SU-DHL-6 (cell line): ENCODE measurements at regions not wholly inside any gene's neighbourhood (a gene's known extent, or its start where the extent isn't known, plus 50 kb on each side); places are given as distances from the start of the nearest gene placed in this dataset.

Source experiments
- H2AFZ ChIP-seq: fragments of 200-600 bp; sonication (generic); 2 replicates; pipeline ENCODE4 v1.6.1; 2014; ENCODE audit warnings: low read depth, mild to moderate bottlenecking, moderate library complexity, mixed read lengths, antibody characterized with exemption, low read length; ENCODE audit not compliant: severe bottlenecking
- H3F3A ChIP-seq: fragments of 200-600 bp; shearing (Covaris generic); 2 replicates; pipeline ENCODE4 v1.6.0; 2016; ENCODE audit warnings: antibody characterized with exemption, mild to moderate bottlenecking; ENCODE audit not compliant: insufficient read depth
- H3K27ac ChIP-seq: fragments of 200-600 bp; sonication (generic); 2 replicates; pipeline ENCODE4 v1.5.1; 2016; ENCODE audit warnings: low read depth, mild to moderate bottlenecking, low read length, moderate library complexity, mixed read lengths
- H3K27me3 ChIP-seq: fragments of 200-600 bp; sonication (generic), shearing (Covaris generic); 2 replicates; pipeline ENCODE4 v1.6.0; 2014; ENCODE audit warnings: mild to moderate bottlenecking, low read length
- H3K36me3 ChIP-seq: fragments of 200-600 bp; sonication (generic); 2 replicates; pipeline ENCODE4 v1.6.1; 2014; ENCODE audit warnings: mild to moderate bottlenecking, low read length, mixed read lengths
- H3K4me2 ChIP-seq: fragments of 300-600, 200-600 bp; shearing (Covaris generic), sonication (generic); 2 replicates; pipeline ENCODE4 v1.6.0; 2014; ENCODE audit warnings: low read length, low read depth, mild to moderate bottlenecking; ENCODE audit not compliant: poor library complexity, severe bottlenecking
- H3K4me3 ChIP-seq: fragments of 200-600 bp; sonication (generic); 2 replicates; pipeline ENCODE4 v1.5.1; 2014; ENCODE audit warnings: antibody characterized with exemption, low read length, mild to moderate bottlenecking, mixed read lengths; ENCODE audit not compliant: insufficient read depth, poor library complexity, severe bottlenecking
- H3K79me2 ChIP-seq: fragments of 200-600 bp; sonication (generic); 2 replicates; pipeline ENCODE4 v1.6.1; 2014; ENCODE audit warnings: mild to moderate bottlenecking, low read length, moderate library complexity; ENCODE audit not compliant: insufficient read depth
- H3K9ac ChIP-seq: fragments of 200-600 bp; sonication (generic); 2 replicates; pipeline ENCODE4 v1.7.0; 2014; ENCODE audit warnings: mild to moderate bottlenecking, low read length
- H3K9me2 ChIP-seq: fragments of 200-600 bp; sonication (generic); replicated peaks from 2 replicates; pipeline ENCODE4 v1.6.1; 2014; ENCODE audit warnings: low read length; ENCODE audit not compliant: insufficient read depth
- H3K9me3 ChIP-seq: fragments of 200-600 bp; sonication (generic); 2 replicates; pipeline ENCODE4 v1.6.1; 2014; ENCODE audit warnings: low read length, mixed read lengths; ENCODE audit not compliant: insufficient read depth
- H4K20me1 ChIP-seq: fragments of 200-600 bp; sonication (generic); 2 replicates; pipeline ENCODE4 v1.6.1; 2014; ENCODE audit warnings: low read depth, mild to moderate bottlenecking, antibody characterized with exemption, low read length, moderate library complexity, mixed read lengths
- EZH2phosphoT487 ChIP-seq: fragments of 200-600 bp; sonication (generic), shearing (Covaris generic); conservative IDR thresholded peaks from 2 replicates; pipeline ENCODE4 v1.6.1; 2018; ENCODE audit warnings: mild to moderate bottlenecking, antibody characterized with exemption, low read length, moderate library complexity, mixed read lengths
- TF ChIP-seq, protein P1 (sequence below): fragments of 200-600 bp; sonication (generic); IDR thresholded peaks from one replicate; pipeline ENCODE4 v1.5.1; 2017; ENCODE audit warnings: antibody characterized with exemption, mild to moderate bottlenecking, low read length, moderate library complexity; ENCODE audit not compliant: insufficient read depth, poor library complexity, severe bottlenecking

DNA sequence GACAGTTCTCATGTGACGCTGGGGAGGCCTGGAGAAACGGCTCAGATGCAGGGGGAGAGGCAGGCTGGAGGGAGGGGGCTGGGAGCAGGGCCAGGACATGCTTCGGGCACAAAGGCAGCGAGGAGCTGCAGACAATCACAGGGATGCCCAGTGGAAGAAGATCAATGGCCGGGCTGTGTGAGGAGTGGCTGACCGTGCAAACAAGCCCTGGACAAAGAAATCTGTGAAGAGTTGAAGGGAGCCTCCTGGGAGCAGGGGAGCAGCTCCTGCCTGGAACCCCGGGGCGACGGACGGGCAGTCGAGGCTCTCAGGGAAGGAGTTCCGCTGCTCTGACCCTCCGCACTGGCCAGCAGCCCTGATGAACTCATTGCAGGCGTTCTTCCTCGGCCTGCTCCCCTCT is 126.7 kb upstream of the B3GAT1 start:
- Histone ChIP-seq H4K20me1 (no peaks in the 10 kb centered on the region), H3K27me3 (no peaks in the 10 kb centered on the region), H3K9me2 (no peaks in the 10 kb centered on the region), H3K79me2 (no peaks in the 10 kb centered on the region), H2AFZ (no peak overlapping the region), H3K4me3 (no peak overlapping the region), H3K4me2 (no peak overlapping the region), H3K27ac (no peak overlapping the region), H3F3A (no peaks in the 10 kb centered on the region), H3K36me3 (no peaks in the 10 kb centered on the region), H3K9me3 (no peaks in the 10 kb centered on the region), H3K9ac (no peak overlapping the region)
- no peak for TF ChIP-seq EZH2phosphoT487
- TF ChIP-seq, protein P1, sequence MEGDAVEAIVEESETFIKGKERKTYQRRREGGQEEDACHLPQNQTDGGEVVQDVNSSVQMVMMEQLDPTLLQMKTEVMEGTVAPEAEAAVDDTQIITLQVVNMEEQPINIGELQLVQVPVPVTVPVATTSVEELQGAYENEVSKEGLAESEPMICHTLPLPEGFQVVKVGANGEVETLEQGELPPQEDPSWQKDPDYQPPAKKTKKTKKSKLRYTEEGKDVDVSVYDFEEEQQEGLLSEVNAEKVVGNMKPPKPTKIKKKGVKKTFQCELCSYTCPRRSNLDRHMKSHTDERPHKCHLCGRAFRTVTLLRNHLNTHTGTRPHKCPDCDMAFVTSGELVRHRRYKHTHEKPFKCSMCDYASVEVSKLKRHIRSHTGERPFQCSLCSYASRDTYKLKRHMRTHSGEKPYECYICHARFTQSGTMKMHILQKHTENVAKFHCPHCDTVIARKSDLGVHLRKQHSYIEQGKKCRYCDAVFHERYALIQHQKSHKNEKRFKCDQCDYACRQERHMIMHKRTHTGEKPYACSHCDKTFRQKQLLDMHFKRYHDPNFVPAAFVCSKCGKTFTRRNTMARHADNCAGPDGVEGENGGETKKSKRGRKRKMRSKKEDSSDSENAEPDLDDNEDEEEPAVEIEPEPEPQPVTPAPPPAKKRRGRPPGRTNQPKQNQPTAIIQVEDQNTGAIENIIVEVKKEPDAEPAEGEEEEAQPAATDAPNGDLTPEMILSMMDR: no peak

DNA sequence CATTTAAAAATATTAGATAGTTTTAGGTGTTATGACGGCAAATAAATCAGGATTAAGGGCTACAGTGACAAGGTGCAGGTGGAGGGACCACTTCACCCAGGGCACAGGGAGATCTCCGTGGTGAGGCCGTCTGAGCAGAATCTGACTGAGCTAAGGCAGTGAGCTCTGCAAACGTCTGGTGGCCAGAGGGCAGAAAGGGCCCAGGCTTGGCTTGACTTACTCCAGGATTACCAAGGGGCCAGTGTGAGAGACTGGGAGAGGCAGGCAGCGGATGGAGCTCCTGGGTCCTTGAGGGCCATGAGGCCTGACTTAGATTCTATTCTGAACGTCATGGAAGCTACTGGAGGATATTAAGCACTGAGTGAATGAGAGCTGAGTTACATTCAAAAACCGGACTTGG is 125.9 kb upstream of the B3GAT1 start:
- Histone ChIP-seq H3K27me3 (no peaks in the 10 kb centered on the region), H3K9me2 (no peaks in the 10 kb centered on the region), H3K9ac (no peak overlapping the region), H3K4me2 (no peak overlapping the region), H3K36me3 (no peaks in the 10 kb centered on the region), H3K79me2 (no peaks in the 10 kb centered on the region), H3K9me3 (no peaks in the 10 kb centered on the region), H3K4me3 (no peak overlapping the region), H3F3A (no peaks in the 10 kb centered on the region), H2AFZ (no peak overlapping the region), H4K20me1 (no peaks in the 10 kb centered on the region), H3K27ac (no peak overlapping the region)
- no peak for TF ChIP-seq EZH2phosphoT487
- TF ChIP-seq, protein P1: no peak

DNA sequence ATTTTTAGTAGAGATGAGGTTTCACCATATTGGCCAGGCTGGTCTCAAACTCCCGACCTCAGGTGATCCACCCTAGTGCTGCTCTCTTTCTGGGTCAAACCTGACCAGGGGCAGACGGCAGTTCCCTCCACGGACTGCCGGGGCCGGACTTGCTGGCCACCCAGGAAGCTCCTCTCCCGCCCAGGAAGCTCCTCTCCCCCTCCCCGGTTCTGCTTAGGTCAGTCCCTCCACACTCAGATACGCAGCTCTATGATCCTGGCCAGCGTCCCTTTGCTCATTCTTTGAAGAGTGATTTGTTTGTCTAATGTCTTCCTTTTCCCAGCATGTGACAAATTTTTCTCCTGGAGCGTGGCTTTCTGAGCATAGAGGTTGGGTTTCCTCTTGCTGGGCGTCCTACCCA is 125.3 kb upstream of the B3GAT1 start:
- H3K36me3 ChIP-seq: no peaks in the 10 kb centered on the region
- H3K27ac ChIP-seq: no peak overlapping the region
- H3K9me3 ChIP-seq: no peaks in the 10 kb centered on the region
- no peaks in the 10 kb centered on the region for H4K20me1 ChIP-seq
- no peak overlapping the region for H3K4me2 ChIP-seq
- H3K27me3 ChIP-seq: no peaks in the 10 kb centered on the region
- no peaks in the 10 kb centered on the region for H3K9me2 ChIP-seq
- H3K9ac ChIP-seq: no peak overlapping the region
- H3F3A ChIP-seq: no peaks in the 10 kb centered on the region
- no peak for TF ChIP-seq EZH2phosphoT487
- TF ChIP-seq, protein P1: no peak
- H3K4me3 ChIP-seq: no peak overlapping the region
- H3K79me2 ChIP-seq: no peaks in the 10 kb centered on the region
- H2AFZ ChIP-seq: no peak overlapping the region
